ENCODE measurements at regions not wholly inside any gene's neighbourhood (a gene's known extent, or its start where the extent isn't known, plus 50 kb on each side); places are given as distances from the start of the nearest gene placed in this dataset.

DNA sequence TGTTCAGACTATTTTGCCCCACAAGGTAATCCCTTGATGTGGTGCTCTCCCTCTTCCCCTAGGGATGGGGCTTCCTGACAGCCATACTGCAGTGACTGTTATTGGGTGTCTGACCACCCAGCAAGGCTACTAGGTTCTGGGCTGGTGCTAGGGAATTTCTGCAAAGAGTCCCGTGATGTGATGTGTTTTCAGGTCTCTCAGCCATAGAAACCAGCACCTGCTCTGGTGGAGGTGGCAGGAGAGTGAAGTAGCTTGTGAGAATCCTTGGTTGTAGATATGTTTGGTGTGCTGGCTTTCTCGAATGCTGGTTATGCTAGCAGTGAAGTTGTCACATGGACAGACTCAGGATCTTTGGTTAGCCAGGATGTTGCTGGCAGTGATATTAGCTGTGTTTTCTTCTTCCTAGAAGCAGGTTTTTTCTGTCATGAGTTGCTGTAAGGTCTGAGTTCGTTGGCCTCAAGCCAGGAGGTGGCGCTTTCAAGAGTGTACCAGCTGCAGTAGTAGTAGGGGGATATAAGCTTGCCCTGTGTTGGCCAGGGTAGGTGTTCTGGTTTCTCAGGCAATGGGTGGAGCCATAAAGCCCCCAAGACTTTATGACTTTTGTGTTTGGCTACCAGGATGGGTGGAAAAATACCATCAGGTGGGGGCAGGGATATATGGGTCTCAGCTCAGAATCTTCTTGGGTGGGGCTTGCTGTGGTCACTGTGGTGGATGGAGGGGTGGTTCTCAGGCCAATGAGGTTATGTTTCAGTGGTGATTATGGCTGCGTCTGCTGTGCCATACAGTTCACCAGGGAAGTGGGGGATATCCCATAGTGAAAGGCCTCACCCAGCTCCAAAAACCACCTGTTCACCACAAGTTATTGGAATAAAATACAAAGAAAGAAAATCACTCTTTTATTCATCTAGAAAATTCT lies 1112.3 kb downstream of the KCNT2 start:
- DNase-seq: no peak

DNA sequence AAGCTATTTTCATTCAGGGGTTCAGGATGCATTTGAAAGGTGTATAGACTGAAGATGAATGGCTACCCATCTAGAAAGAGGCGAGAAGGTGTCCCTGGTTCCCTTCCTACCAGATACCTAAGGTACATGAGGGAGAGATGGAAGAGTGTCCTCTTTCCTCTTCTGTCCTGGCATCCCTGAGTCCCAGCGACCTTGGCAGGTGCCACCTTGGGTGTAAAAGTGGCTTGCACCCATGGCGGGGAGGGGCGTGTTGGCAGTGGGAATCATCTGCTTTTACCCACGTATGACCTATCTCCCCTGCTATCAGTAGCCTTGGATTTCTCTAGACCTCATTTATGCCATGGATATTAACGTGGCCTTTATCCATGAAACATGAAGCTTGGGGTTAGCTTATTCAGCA lies 1126.1 kb downstream of the KCNT2 start:
- DNase-seq: no peak

DNA sequence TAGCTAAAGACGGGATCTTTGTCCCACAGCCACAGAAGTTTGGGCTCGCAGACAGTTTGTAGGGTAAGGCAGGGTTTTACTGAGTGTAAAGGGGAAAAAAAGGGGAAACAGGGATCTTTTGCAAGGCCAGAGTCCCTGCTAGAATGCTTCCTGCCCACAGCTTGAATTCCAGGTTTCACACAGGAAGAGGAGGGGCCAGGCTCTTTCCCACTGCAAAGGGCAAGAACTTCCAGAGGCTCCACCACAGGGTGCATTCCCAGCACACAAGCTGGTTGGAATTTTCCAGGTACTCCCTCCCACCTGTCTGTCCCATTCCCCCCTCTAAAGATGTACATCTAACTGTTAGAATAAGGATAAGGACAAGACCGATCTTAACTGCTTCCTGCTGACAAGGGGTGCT lies 1126.9 kb downstream of the KCNT2 start:
- no peak for DNase-seq

DNA sequence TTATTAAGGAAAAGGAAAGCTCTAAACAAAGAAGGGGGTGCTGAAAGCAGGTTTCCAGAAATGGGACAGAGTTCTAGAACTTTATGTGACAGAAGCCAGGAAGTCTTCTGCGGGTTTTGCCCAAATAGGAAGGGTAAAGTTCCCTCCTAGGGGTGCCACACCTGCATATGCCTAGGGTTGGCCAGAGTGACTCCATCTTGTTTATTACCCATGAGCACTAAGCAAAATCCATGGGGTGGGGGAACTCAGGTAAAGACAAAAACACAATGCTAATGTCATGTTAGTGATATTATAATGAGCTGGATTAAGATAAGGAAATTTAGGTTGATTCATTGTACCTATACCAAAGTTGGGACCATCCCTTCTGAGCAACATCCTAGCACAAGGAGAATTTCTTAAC lies 1132.7 kb downstream of the KCNT2 start:
- DNase-seq: no peak

GRCh38 chr1:195472291-195472690 lies 1135.9 kb downstream of the KCNT2 start:
- no peak for DNase-seq

- no peak for DNase-seq
Observed at GRCh38 chr1:195466639-195467038, 1141.6 kb downstream of the KCNT2 start.

GRCh38 chr1:195462646-195463045 lies 1145.6 kb downstream of the KCNT2 start:
- no peak for DNase-seq

DNA sequence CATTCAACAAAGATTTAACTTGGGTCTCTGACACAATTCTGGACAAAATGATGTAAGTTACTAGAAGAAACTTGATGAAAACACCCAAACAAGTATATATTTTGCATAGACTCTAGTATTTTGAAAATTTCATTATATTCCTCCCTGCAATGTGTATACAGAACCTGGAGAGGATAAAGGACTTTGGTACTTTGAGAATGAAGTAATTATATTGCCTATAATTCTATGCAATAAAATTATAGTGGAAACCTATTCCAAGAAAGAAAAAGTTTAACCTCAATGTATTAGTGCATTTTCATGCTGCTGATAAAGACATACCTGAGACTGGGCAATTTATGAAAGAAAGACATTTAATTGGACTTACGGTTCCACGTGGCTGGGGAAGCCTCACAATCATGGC lies 1146.1 kb downstream of the KCNT2 start:
- no peak for DNase-seq

- no peak for DNase-seq
Observed at GRCh38 chr1:195458365-195458764, 1149.9 kb downstream of the KCNT2 start.

GRCh38 chr1:195450794-195451193 lies 1157.4 kb downstream of the KCNT2 start:
- DNase-seq: no peak

DNA sequence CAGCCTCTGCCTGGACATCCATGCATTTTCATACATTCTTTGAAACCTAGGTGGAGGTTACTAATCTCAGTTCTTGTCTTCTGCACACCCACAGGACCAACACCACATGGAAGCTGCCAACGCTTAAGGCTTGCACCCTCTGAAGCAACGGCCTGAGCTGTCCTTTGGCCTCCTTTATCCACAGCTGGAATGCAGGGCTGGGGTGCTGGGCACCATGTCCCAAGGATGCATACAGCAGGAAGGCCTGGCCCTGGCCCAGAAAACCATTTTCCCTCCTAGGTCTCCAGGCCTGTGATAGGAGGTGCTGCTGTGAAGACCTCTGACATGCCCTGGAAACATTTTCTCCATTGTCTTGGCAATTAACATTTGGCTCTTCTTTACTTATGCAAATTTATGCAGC lies 1168.6 kb downstream of the KCNT2 start:
- no peak for DNase-seq

GRCh38 chr1:195434566-195435203 lies 1173.6 kb downstream of the KCNT2 start:
- DNase-seq: no peak

DNA sequence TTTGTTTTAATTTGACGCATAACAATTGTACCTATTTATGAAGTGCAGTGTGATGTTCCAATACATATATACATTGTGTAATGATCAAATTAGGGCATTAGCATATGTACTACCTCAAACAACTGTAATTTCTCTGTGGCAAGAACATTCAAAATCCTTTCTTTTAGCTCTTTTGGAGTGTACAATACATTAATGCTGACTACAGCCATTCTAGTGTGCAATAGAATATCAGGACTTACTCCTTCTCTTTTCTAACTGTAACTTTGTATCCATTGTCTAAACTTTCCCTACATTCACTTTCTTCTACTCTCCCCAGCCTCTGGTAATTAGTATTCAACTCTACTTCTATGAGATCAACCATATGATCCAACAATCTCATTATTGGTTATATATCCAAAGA lies 1177.4 kb downstream of the KCNT2 start:
- no peak for DNase-seq

- no peak for DNase-seq
Observed at GRCh38 chr1:195428927-195429326, 1179.3 kb downstream of the KCNT2 start.

DNA sequence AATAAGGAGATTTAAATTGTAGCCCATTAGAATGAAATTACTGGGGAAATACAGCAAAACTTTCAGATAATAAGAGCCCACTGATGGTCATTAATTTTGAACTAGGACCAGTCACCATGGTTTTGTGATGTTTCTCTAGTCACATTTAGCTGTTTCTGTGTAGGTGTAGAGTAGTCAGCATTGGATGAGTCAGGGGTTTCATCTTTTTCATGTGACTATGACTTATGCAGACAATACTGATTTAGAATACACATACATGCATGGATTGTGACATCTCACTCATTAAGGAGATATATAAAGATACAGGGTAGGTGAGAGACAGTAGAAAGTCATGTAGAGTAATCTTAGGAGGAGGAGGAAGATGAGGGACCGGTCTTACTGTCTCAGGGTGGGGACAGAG lies 1192.7 kb downstream of the KCNT2 start:
- DNase-seq: no peak

- no peak for DNase-seq
Observed at GRCh38 chr1:195394567-195394966, 1213.7 kb downstream of the KCNT2 start.

- no peak for DNase-seq
Observed at GRCh38 chr1:195376190-195376589, 1232.0 kb downstream of the KCNT2 start.

GRCh38 chr1:195373856-195374255 lies 1234.4 kb downstream of the KCNT2 start:
- DNase-seq: no peak

DNA sequence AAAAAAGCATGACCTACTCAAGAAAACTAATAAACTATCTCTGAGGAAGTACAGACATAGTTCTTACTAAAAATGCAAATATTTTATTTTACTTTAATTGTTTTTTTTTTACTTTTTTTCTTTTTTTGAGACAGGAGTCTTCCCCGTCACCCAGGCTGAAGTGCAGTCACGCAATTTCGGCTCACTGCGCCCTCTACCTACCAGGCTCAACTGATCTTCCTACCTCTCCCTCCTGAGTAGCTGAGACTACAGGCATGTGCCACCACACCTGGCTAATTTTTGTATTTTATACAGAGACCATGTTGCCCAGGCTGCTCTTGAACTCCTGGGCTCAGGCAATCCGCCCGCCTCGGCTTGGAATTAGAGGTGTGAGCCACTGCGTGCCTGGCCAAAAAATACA lies 1263.1 kb downstream of the KCNT2 start:
- DNase-seq: no peak

- no peak for DNase-seq
Observed at GRCh38 chr1:195337646-195338045, 1270.6 kb downstream of the KCNT2 start.

- no peak for DNase-seq
Observed at GRCh38 chr1:195336812-195337211, 1271.4 kb downstream of the KCNT2 start.

GRCh38 chr1:195335541-195335940 lies 1272.7 kb downstream of the KCNT2 start:
- DNase-seq: no peak

DNA sequence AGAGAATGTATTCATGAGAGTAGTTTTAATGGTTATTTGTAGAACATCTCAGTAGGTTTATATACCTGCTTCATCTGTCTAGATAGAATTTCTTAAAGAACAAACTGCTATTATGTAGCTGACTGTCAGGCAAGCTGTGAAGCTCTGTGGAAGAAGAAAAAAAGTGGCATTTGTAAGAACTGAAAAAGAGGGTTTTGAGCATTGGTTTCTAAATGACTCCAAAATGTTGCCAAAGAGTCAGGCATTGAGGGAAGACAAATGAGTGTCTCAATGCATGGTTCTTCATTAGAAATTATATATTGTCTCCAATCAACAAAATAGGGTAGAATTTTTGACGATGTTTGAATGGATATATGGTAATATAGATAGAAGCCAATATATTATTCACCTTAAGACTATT lies 1276.1 kb downstream of the KCNT2 start:
- no peak for DNase-seq

DNA sequence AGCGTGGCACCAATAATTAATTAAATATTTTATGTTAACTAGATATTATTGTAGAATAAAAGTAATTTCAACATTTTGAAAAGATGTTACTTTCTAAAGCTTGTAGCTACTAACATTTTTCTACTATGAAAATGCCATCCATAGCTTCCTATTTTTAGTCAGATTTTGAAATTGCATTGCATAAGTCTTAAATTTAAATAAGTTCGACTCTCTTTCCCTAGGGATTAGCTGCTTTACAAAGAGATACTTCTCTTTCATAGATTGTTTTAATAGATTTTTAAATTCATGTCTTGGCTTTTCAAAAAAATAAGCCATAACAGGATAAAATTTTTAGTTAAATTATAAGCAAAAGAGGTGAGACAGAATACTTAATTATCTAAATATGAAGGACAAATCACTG lies 1279.6 kb downstream of the KCNT2 start:
- no peak for DNase-seq

- DNase-seq: no peak
Observed at GRCh38 chr1:195328102-195328501, 1280.1 kb downstream of the KCNT2 start.

Measured in NCI-H146 (cell line).